SJCRH30 (cell line): ENCODE measurements at regions not wholly inside any gene's neighbourhood (a gene's known extent, or its start where the extent isn't known, plus 50 kb on each side); places are given as distances from the start of the nearest gene placed in this dataset.

Source experiments
- DNase-seq, 2 experiments: peaks; one replicate each; pipeline ENCODE4 v3.0.0-alpha.2; 2015 to 2020
- H3K27ac ChIP-seq: fragments of 250-450 bp; sonication (Bioruptor Pico); 2 replicates; pipeline ENCODE4 v1.5.1; 2020; ENCODE audit warnings: mild to moderate bottlenecking, moderate library complexity
- H3K27me3 ChIP-seq: fragments of 250-450 bp; sonication (Bioruptor Pico); 2 replicates; pipeline ENCODE4 v1.5.1; 2020; ENCODE audit warnings: mild to moderate bottlenecking, moderate library complexity
- H3K36me3 ChIP-seq: fragments of 250-450 bp; sonication (Bioruptor Pico); 2 replicates; pipeline ENCODE4 v1.5.1; 2020; ENCODE audit warnings: mild to moderate bottlenecking, moderate library complexity
- H3K4me1 ChIP-seq: fragments of 250-450 bp; sonication (Bioruptor Pico); 2 replicates; pipeline ENCODE4 v1.5.1; 2020; ENCODE audit warnings: mild to moderate bottlenecking, moderate library complexity
- H3K4me3 ChIP-seq: fragments of 250-450 bp; sonication (Bioruptor Pico); 2 replicates; pipeline ENCODE4 v1.5.1; 2020; ENCODE audit warnings: mild to moderate bottlenecking, moderate library complexity
- H3K9me3 ChIP-seq: fragments of 250-450 bp; sonication (Bioruptor Pico); replicated peaks from 2 replicates; pipeline ENCODE4 v1.5.1; 2020; ENCODE audit warnings: mild to moderate bottlenecking, moderate library complexity

- Histone ChIP-seq H3K27ac (no peak overlapping the region), H3K9me3 (no peaks in the 10 kb centered on the region), H3K27me3 (no peaks in the 10 kb centered on the region), H3K36me3 (no peaks in the 10 kb centered on the region), H3K4me3 (no peak overlapping the region), H3K4me1 (no peaks in the 10 kb centered on the region)
- DNase-seq, result no peak
Observed at GRCh38 chr6:156502969-156503504, 274.1 kb upstream of the ARID1B start.

GRCh38 chr6:156497618-156498017 lies 279.6 kb upstream of the ARID1B start:
- H3K4me3 ChIP-seq, result no peak overlapping the region
- no peak overlapping the region for H3K27ac ChIP-seq
- DNase-seq, result no peak
- no peaks in the 10 kb centered on the region for H3K4me1 ChIP-seq
- no peaks in the 10 kb centered on the region for H3K9me3 ChIP-seq
- no peaks in the 10 kb centered on the region for H3K36me3 ChIP-seq
- H3K27me3 ChIP-seq, result no peaks in the 10 kb centered on the region

- H3K9me3 ChIP-seq, result no peaks in the 10 kb centered on the region
- H3K4me1 ChIP-seq, result no peaks in the 10 kb centered on the region
- H3K36me3 ChIP-seq, result no peaks in the 10 kb centered on the region
- DNase-seq, result no peak
- no peak overlapping the region for H3K27ac ChIP-seq
- no peaks in the 10 kb centered on the region for H3K27me3 ChIP-seq
- H3K4me3 ChIP-seq, result no peak overlapping the region
Observed at GRCh38 chr6:156487877-156488276, 289.3 kb upstream of the ARID1B start.

- DNase-seq, result no peak
- Histone ChIP-seq H3K27ac (no peak overlapping the region), H3K4me1 (no peaks in the 10 kb centered on the region), H3K9me3 (no peaks in the 10 kb centered on the region), H3K27me3 (no peaks in the 10 kb centered on the region), H3K4me3 (no peak overlapping the region), H3K36me3 (no peaks in the 10 kb centered on the region)
Observed at GRCh38 chr6:156485150-156485549, 292.0 kb upstream of the ARID1B start.

GRCh38 chr6:156474507-156475120 lies 302.6 kb upstream of the ARID1B start:
- Histone ChIP-seq H3K27ac (no peak overlapping the region), H3K4me1 (no peaks in the 10 kb centered on the region), H3K27me3 (no peaks in the 10 kb centered on the region), H3K4me3 (no peak overlapping the region), H3K9me3 (no peaks in the 10 kb centered on the region), H3K36me3 (no peaks in the 10 kb centered on the region)
- DNase-seq, result no peak

- no peaks in the 10 kb centered on the region for H3K36me3 ChIP-seq
- no peaks in the 10 kb centered on the region for H3K9me3 ChIP-seq
- H3K27me3 ChIP-seq, result no peaks in the 10 kb centered on the region
- no peaks in the 10 kb centered on the region for H3K4me1 ChIP-seq
- no peak for DNase-seq
- no peak overlapping the region for H3K27ac ChIP-seq
- no peak overlapping the region for H3K4me3 ChIP-seq
Observed at GRCh38 chr6:156471000-156471399, 306.2 kb upstream of the ARID1B start.

- no peak for DNase-seq
- no peaks in the 10 kb centered on the region; the same call in 1 of the 2 replicates for H3K27me3 ChIP-seq
- H3K4me3 ChIP-seq, result no peak overlapping the region
- H3K9me3 ChIP-seq, result no peaks in the 10 kb centered on the region
- no peak overlapping the region for H3K27ac ChIP-seq
- H3K4me1 ChIP-seq, result no peaks in the 10 kb centered on the region
- no peaks in the 10 kb centered on the region for H3K36me3 ChIP-seq
Observed at GRCh38 chr6:156464100-156464878, 312.9 kb upstream of the ARID1B start.

GRCh38 chr6:156461647-156462046 lies 315.5 kb upstream of the ARID1B start:
- Histone ChIP-seq H3K36me3 (no peaks in the 10 kb centered on the region), H3K4me1 (no peaks in the 10 kb centered on the region)
- DNase-seq, result no peak

GRCh38 chr6:156457601-156458000 lies 319.6 kb upstream of the ARID1B start:
- no peak for DNase-seq
- no peak overlapping the region for H3K27ac ChIP-seq
- H3K27me3 ChIP-seq, result no peaks in the 10 kb centered on the region; the same call in 1 of the 2 replicates
- H3K4me3 ChIP-seq, result no peak overlapping the region
- no peaks in the 10 kb centered on the region for H3K36me3 ChIP-seq
- H3K9me3 ChIP-seq, result no peaks in the 10 kb centered on the region
- no peaks in the 10 kb centered on the region for H3K4me1 ChIP-seq

More at GRCh38 chr6:156461647-156462046, 315.5 kb upstream of the ARID1B start:
- no peaks in the 10 kb centered on the region; the same call in 1 of the 2 replicates for H3K27me3 ChIP-seq
- no peaks in the 10 kb centered on the region for H3K9me3 ChIP-seq
- H3K4me3 ChIP-seq, result no peak overlapping the region
- no peak overlapping the region for H3K27ac ChIP-seq

GRCh38 chr6:156455847-156456246 lies 321.3 kb upstream of the ARID1B start:
- no peaks in the 10 kb centered on the region for H3K36me3 ChIP-seq
- H3K4me3 ChIP-seq, result no peak overlapping the region
- H3K27me3 ChIP-seq, result no peaks in the 10 kb centered on the region; the same call in 1 of the 2 replicates
- H3K9me3 ChIP-seq, result no peaks in the 10 kb centered on the region
- H3K27ac ChIP-seq, result no peak overlapping the region
- H3K4me1 ChIP-seq, result no peaks in the 10 kb centered on the region
- DNase-seq, result no peak

GRCh38 chr6:156454867-156455266 lies 322.3 kb upstream of the ARID1B start:
- H3K27ac ChIP-seq, result no peak overlapping the region
- H3K4me3 ChIP-seq, result no peak overlapping the region
- no peak for DNase-seq
- H3K4me1 ChIP-seq, result no peaks in the 10 kb centered on the region
- H3K9me3 ChIP-seq, result no peaks in the 10 kb centered on the region
- H3K27me3 ChIP-seq, result no peaks in the 10 kb centered on the region
- no peaks in the 10 kb centered on the region for H3K36me3 ChIP-seq

- Histone ChIP-seq H3K27ac (no peak overlapping the region), H3K9me3 (no peaks in the 10 kb centered on the region), H3K4me1 (no peaks in the 10 kb centered on the region), H3K27me3 (no peaks in the 10 kb centered on the region), H3K4me3 (no peak overlapping the region), H3K36me3 (no peaks in the 10 kb centered on the region)
- DNase-seq, result no peak
Observed at GRCh38 chr6:156451726-156452125, 325.5 kb upstream of the ARID1B start.

- Histone ChIP-seq H3K36me3 (no peaks in the 10 kb centered on the region), H3K9me3 (no peaks in the 10 kb centered on the region), H3K4me1 (no peaks in the 10 kb centered on the region), H3K27me3 (no peaks in the 10 kb centered on the region), H3K27ac (no peak overlapping the region), H3K4me3 (no peak overlapping the region)
- DNase-seq, result no peak
Observed at GRCh38 chr6:156451088-156451487, 326.1 kb upstream of the ARID1B start.

- Histone ChIP-seq H3K36me3 (no peaks in the 10 kb centered on the region), H3K27ac (no peak overlapping the region), H3K4me3 (no peak overlapping the region), H3K9me3 (no peaks in the 10 kb centered on the region), H3K4me1 (no peaks in the 10 kb centered on the region), H3K27me3 (no peaks in the 10 kb centered on the region)
- DNase-seq, result no peak
Observed at GRCh38 chr6:156450421-156450820, 326.8 kb upstream of the ARID1B start.

GRCh38 chr6:156449569-156449968 lies 327.6 kb upstream of the ARID1B start:
- Histone ChIP-seq H3K4me3 (no peak overlapping the region), H3K9me3 (no peaks in the 10 kb centered on the region), H3K4me1 (no peaks in the 10 kb centered on the region), H3K27ac (no peak overlapping the region), H3K36me3 (no peaks in the 10 kb centered on the region), H3K27me3 (no peaks in the 10 kb centered on the region)
- no peak for DNase-seq
